GM12874 (cell line): ENCODE measurements at regions not wholly inside any gene's neighbourhood (a gene's known extent, or its start where the extent isn't known, plus 50 kb on each side); places are given as distances from the start of the nearest gene placed in this dataset.

Source experiments
- TF ChIP-seq, protein P1 (sequence below): IDR thresholded peaks from 2 replicates; pipeline ENCODE4 v1.5.1; 2011; ENCODE audit warnings: low read depth, mild to moderate bottlenecking, control low read depth, low read length, moderate library complexity; ENCODE audit not compliant: insufficient read depth

DNA sequence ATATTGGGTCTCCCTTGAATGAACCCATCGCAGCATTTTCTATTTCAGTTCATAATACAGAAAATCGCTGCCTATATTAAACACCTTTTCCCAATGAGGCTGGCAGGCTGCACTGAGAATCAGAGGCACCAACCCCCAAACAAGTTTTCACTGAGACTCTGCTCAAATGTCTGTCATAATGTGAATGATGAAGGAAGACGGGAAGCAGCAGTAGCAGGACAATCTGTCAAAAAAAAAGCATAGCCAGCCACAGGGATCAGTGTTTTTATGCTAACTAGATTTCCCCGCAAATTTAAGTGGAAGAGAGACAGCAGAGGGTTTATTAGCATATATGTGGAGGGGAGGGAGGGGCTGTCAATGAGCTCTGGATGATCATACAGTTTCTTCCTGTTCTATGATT is 162.7 kb upstream of the PDE4D start:
- TF ChIP-seq, protein P1, sequence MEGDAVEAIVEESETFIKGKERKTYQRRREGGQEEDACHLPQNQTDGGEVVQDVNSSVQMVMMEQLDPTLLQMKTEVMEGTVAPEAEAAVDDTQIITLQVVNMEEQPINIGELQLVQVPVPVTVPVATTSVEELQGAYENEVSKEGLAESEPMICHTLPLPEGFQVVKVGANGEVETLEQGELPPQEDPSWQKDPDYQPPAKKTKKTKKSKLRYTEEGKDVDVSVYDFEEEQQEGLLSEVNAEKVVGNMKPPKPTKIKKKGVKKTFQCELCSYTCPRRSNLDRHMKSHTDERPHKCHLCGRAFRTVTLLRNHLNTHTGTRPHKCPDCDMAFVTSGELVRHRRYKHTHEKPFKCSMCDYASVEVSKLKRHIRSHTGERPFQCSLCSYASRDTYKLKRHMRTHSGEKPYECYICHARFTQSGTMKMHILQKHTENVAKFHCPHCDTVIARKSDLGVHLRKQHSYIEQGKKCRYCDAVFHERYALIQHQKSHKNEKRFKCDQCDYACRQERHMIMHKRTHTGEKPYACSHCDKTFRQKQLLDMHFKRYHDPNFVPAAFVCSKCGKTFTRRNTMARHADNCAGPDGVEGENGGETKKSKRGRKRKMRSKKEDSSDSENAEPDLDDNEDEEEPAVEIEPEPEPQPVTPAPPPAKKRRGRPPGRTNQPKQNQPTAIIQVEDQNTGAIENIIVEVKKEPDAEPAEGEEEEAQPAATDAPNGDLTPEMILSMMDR: no peak

DNA sequence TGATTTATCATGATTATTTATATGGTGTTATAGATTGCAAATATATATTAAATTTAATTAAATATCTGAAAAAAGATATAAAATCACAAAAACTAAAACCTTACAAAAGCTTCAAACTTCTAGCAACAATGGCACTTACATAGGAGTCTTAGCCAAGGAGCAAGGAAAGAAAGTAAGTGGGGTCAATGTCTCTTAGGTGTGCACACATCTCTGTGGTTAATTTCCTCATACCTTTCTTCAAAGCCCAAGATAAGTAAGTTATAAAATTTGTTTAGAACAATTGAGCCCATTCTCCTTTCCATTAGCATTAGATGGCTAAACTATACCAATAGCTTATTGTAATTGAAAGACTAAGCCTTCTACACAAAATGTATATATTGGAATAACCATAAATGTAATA is 161.6 kb upstream of the PDE4D start:
- TF ChIP-seq, protein P1: no peak

DNA sequence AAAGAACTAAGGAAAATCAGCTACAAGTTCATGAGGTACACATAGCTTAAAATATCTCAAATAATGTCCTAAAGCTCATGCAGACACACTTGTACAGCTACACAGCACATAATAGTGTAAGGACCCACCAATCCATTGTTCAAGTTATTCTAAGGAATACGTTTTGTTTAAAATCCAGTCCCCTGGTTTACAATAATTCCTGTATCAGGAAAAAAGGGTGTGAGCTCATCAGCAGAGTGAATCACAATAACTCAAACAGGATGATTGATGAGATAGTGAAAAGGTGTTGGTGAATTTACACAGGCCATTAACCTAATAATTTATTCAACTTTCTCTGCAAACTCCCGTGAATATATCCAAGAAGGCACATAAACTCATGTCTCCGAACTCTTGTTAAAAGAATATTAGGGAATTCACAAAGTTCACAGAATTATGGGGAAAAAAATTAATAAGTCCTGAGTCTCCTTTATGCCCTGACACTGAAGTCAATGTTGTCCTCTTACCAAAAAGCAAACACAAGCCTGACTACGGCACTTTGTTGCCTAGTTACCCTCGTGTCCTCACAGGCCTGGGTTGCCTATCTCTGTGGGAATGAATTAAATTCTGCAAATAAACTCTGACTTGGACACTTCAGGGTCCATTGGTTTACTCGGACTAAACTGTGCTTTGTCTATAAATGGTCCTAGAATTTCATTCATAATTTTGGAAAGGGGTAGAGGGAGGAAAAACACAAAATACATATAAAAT is 142.8 kb upstream of the PDE4D start:
- TF ChIP-seq, protein P1: no peak

DNA sequence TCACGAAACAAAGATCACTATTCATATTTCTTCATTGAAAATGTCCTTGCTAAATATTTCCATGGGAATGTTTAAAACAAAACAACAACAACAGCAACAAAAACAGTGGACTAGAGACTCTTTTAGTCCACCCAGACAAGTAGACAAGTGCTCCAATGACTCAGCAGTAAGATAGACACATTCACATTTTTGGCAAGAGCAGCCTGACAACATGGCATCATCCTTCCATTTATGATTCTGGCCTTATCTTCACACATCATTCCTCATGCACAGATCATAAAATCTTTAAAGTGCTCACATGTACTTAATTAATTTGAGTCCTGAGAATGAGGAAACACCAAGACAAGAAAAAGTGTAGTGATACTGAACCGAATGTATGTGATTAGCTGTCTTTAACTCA is 132.6 kb upstream of the PDE4D start:
- TF ChIP-seq, protein P1: no peak

DNA sequence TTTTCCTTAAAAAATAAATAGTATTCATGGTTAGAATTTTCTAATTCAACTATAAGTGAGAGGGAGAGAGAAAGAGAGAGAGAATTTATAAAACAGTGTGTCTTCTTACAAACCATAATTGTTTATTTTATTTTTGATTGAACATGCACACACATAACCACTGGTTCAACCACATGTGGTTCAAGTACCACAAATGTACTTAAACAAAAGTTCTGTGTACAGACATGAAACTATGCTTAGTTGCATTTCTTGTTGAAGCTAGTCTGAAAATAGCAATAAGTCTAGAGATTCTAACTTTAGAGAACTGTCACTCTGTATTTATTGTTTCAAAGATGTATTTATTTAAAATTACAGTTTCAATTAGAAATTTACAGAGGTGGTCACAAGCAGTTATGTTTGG is 130.6 kb upstream of the PDE4D start:
- TF ChIP-seq, protein P1: no peak

DNA sequence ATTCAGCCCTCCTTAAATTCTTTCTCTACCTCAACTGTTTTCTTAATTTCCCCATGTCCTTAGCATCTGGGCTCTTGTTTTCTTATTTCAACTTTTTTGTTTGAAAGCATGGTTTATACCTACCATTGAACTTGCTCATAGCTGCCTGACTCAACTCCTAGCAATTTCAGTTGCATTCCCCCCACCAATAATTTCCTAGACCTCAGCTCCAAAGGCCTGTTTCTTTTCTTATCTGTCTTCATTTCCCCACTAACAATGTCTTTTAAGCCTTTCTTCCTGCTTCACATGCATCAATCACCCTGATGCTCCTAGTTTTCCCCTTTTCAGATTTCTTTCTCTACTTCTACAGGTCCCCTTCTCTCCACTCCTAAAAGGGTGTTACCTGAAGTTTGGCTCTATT is 129.7 kb upstream of the PDE4D start:
- TF ChIP-seq, protein P1: no peak

DNA sequence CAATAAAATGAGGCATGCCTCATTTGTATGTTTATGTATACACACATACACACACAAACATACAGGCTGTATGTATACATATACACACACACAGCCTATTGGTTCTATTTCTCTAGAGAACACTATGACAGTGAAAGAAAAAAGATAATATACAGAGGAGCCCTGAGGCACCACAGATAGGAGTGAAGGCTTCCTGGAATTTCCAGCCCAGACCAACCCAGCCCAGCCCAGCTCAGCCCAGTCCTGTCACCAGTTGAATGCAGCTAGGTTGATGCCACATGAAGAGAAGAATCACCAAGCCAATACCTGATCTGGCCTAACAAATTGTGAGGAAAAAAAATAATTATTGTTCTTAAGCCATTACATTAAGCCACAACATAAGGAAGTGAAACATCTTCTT is 126.9 kb upstream of the PDE4D start:
- TF ChIP-seq, protein P1: no peak

DNA sequence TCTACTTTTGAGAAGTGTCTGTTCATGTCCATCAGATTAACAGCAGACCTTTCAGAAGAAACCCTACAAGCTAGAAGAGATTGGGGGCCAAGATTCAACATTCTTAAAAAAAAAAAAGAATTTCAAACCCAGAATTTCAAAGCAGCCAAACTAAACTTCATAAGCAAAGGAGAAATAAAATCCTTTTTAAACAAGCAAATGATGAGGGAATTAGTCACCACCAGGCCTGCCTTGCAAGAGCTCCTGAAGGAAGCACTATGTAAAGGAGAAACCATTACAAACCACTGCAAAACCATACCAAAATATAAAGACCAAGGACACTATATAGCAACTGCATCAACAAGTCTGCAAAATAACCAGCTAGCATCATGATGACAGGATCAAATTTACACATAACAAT is 124.6 kb upstream of the PDE4D start:
- TF ChIP-seq, protein P1: no peak
